Naive thymus-derived CD8-positive, alpha-beta T cell (primary cell): ENCODE measurements at regions not wholly inside any gene's neighbourhood (a gene's known extent, or its start where the extent isn't known, plus 50 kb on each side); places are given as distances from the start of the nearest gene placed in this dataset.

Experiments used
- ATAC-seq, 2 donors: fragments of 150-1000 bp; cut with Tn5 transposase in 1 of 2; sonication (Bioruptor Pico), chemical (Tn5 transposase) in 1 of 2; 1 replicate in 1 of 2; 2 replicates in 1 of 2; pipeline ENCODE4 v1.10.0; 2021; ENCODE audit warnings: mild to moderate bottlenecking in 2 of 2, moderate library complexity in 2 of 2
- POLR2A ChIA-PET: fragments of 350-600 bp; sonication (Branson Sonifier 250); formaldehyde crosslinking; loops from one replicate; lab custom pipeline; 2021; ENCODE audit warnings: antibody characterized with exemption; lab: Charles Lee
- DNase-seq, 10 donors: peaks; one replicate each; pipeline versions ENCODE4 v3.0.0 to v3.0.0-alpha.2; 2020 to 2022
- H3K27ac Mint-ChIP-seq, 10 donors: one replicate each; pipeline ENCODE4 v1.8.0; 2020 to 2022; ENCODE audit warnings: mild to moderate bottlenecking in 10 of 10, mixed read lengths in 10 of 10, moderate library complexity in 4 of 10, inconsistent platforms in 1 of 10
- H3K27me3 Mint-ChIP-seq, 5 donors: one replicate each; pipeline ENCODE4 v1.8.0; 2021 to 2022; ENCODE audit warnings: mixed read lengths in 5 of 5
- H3K36me3 Mint-ChIP-seq, 3 donors: one replicate each; pipeline ENCODE4 v1.8.0; 2020 to 2022; ENCODE audit warnings: mixed read lengths in 3 of 3, mild to moderate bottlenecking in 2 of 3, inconsistent platforms in 1 of 3
- H3K4me1 Mint-ChIP-seq, 4 donors: one replicate each; pipeline ENCODE4 v1.8.0; 2021 to 2022; ENCODE audit warnings: mixed read lengths in 4 of 4
- H3K4me3 Mint-ChIP-seq, 10 donors: one replicate each; pipeline ENCODE4 v1.8.0; 2020 to 2022; ENCODE audit warnings: mild to moderate bottlenecking in 10 of 10, mixed read lengths in 10 of 10, moderate library complexity in 6 of 10, inconsistent platforms in 1 of 10
- H3K9me3 Mint-ChIP-seq, 9 donors: one replicate each; pipeline ENCODE4 v1.8.0; 2020 to 2022; ENCODE audit warnings: mixed read lengths in 9 of 9, mild to moderate bottlenecking in 3 of 9, inconsistent platforms in 1 of 9, moderate library complexity in 1 of 9

- Mint-ChIP-seq H3K4me3 (no peak overlapping the region), H3K4me1 (no peaks in the 10 kb centered on the region), H3K9me3 (peaks cover 0 to 35% (median 9%) of the 10 kb centered on the region in 9 donors), H3K27me3 (no peaks in the 10 kb centered on the region), H3K36me3 (peaks cover 0 to 8% (median 0%) of the 10 kb centered on the region in 3 donors), H3K27ac (no peak overlapping the region)
- POLR2A ChIA-PET, result no interaction called here
- no peak for DNase-seq
- ATAC-seq, result no peak
Measured at GRCh38 chr14:25953532-25954139, 644.2 kb downstream of the NOVA1 start.

DNA sequence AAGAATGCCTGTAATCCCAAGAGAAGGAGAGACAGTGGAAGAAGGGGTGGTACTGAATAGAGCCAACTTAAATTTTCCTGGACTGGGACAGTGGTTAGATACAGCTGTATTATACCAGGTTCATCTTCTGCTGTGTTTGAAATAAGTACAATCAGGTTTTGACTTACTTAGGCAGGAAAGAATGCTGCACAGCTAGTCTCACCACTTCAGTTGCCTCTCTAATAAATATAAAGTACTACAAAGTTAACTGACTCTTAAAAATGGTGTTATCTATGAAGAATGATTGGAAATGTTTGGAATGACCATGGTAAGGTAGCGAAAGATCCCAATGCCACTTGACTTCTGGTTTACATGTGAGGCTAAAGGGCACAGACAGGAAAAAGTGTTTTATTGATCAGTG is 652.1 kb downstream of the NOVA1 start:
- no peaks in the 10 kb centered on the region for H3K4me1 Mint-ChIP-seq
- H3K27ac Mint-ChIP-seq, result no peak overlapping the region
- DNase-seq (no peak), ATAC-seq (no peak)
- H3K36me3 Mint-ChIP-seq, result peaks cover 0 to 4% (median 0%) of the 10 kb centered on the region in 3 donors
- H3K9me3 Mint-ChIP-seq, result peaks cover 2 to 14% (median 8%) of the 10 kb centered on the region in 9 donors
- H3K27me3 Mint-ChIP-seq, result no peaks in the 10 kb centered on the region
- POLR2A ChIA-PET, result no interaction called here
- H3K4me3 Mint-ChIP-seq, result no peak overlapping the region

GRCh38 chr14:25944020-25944419 is 653.8 kb downstream of the NOVA1 start:
- Mint-ChIP-seq H3K9me3 (peaks cover 0 to 13% (median 6%) of the 10 kb centered on the region in 9 donors), H3K4me3 (no peak overlapping the region), H3K4me1 (no peaks in the 10 kb centered on the region), H3K27ac (no peak overlapping the region), H3K27me3 (no peaks in the 10 kb centered on the region), H3K36me3 (peaks cover 0 to under 1% (median 0%) of the 10 kb centered on the region in 3 donors)
- no peak for DNase-seq
- ATAC-seq, result no peak
- POLR2A ChIA-PET, result no interaction called here

DNA sequence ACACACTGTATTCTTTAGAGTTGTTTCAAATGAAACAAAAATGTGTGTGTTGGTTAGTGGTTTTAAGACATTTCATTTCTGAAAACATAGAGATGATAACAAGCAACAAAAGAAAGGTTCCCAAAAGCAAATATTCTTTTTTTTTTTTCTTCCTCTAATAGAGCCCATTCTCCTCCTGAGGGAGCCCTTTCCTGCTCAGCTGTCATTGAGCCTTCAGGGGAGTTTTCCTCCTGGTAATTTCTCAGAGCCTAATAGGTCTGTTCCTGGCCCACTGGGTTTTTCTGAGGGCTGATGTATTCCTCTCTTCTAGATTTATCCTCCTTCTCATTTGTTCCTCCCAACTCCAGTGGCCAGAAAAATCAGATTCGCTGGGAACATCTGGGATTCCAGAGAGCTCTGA is 654.5 kb downstream of the NOVA1 start:
- H3K4me3 Mint-ChIP-seq, result no peak overlapping the region
- H3K27me3 Mint-ChIP-seq, result no peaks in the 10 kb centered on the region
- H3K36me3 Mint-ChIP-seq, result no peaks in the 10 kb centered on the region
- H3K4me1 Mint-ChIP-seq, result no peaks in the 10 kb centered on the region
- ATAC-seq, result no peak
- POLR2A ChIA-PET, result no interaction called here
- H3K9me3 Mint-ChIP-seq, result peaks cover 0 to 13% (median 5%) of the 10 kb centered on the region in 9 donors
- DNase-seq, result no peak
- H3K27ac Mint-ChIP-seq, result no peak overlapping the region

DNA sequence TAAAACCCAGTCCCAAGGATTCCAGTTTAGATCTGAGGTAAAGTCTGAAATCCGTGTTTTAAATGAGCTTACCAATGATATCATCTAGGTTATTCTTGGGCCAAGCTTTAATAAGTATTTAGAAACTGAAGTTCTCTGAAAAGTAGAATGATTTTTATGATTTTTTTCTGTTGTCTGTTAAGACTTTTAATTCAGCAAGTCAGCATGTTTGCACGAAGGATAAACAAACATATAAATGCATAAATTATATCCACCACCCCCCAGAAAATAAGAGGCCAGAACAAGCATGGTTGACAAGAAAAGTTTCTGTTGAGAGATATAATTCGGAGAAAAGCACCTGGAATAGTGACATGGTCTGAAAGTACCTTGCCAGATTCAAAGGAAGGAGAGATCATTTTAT is 655.7 kb downstream of the NOVA1 start:
- Mint-ChIP-seq H3K27me3 (no peaks in the 10 kb centered on the region), H3K4me1 (no peaks in the 10 kb centered on the region), H3K9me3 (peaks cover 0 to 11% (median 5%) of the 10 kb centered on the region in 9 donors), H3K36me3 (no peaks in the 10 kb centered on the region), H3K4me3 (no peak overlapping the region), H3K27ac (no peak overlapping the region)
- POLR2A ChIA-PET, result no interaction called here
- DNase-seq (no peak), ATAC-seq (no peak)

- DNase-seq (no peak), ATAC-seq (no peak)
- H3K9me3 Mint-ChIP-seq, result peaks cover 0 to 9% (median 3%) of the 10 kb centered on the region in 9 donors
- no peaks in the 10 kb centered on the region for H3K27me3 Mint-ChIP-seq
- H3K4me3 Mint-ChIP-seq, result no peak overlapping the region
- H3K4me1 Mint-ChIP-seq, result no peaks in the 10 kb centered on the region
- H3K27ac Mint-ChIP-seq, result no peak overlapping the region
- H3K36me3 Mint-ChIP-seq, result no peaks in the 10 kb centered on the region
- POLR2A ChIA-PET, result no interaction called here
Measured at GRCh38 chr14:25933731-25934130, 664.1 kb downstream of the NOVA1 start.

GRCh38 chr14:25929881-25930615 is 667.8 kb downstream of the NOVA1 start:
- H3K9me3 Mint-ChIP-seq, result peaks cover 0 to 19% (median 6%) of the 10 kb centered on the region in 9 donors
- no peaks in the 10 kb centered on the region for H3K27me3 Mint-ChIP-seq
- no peak for DNase-seq
- H3K4me3 Mint-ChIP-seq, result no peak overlapping the region
- H3K4me1 Mint-ChIP-seq, result no peaks in the 10 kb centered on the region
- H3K36me3 Mint-ChIP-seq, result no peaks in the 10 kb centered on the region
- no peak overlapping the region for H3K27ac Mint-ChIP-seq
- POLR2A ChIA-PET, result no interaction called here
- ATAC-seq, result no peak

- H3K27ac Mint-ChIP-seq, result no peak overlapping the region
- no peaks in the 10 kb centered on the region for H3K27me3 Mint-ChIP-seq
- ATAC-seq (no peak), DNase-seq (no peak)
- H3K4me1 Mint-ChIP-seq, result no peaks in the 10 kb centered on the region
- peaks cover 4 to 20% (median 8%) of the 10 kb centered on the region in 9 donors for H3K9me3 Mint-ChIP-seq
- POLR2A ChIA-PET, result no interaction called here
- H3K36me3 Mint-ChIP-seq, result no peaks in the 10 kb centered on the region
- no peak overlapping the region for H3K4me3 Mint-ChIP-seq
Measured at GRCh38 chr14:25911831-25912230, 686.0 kb downstream of the NOVA1 start.

DNA sequence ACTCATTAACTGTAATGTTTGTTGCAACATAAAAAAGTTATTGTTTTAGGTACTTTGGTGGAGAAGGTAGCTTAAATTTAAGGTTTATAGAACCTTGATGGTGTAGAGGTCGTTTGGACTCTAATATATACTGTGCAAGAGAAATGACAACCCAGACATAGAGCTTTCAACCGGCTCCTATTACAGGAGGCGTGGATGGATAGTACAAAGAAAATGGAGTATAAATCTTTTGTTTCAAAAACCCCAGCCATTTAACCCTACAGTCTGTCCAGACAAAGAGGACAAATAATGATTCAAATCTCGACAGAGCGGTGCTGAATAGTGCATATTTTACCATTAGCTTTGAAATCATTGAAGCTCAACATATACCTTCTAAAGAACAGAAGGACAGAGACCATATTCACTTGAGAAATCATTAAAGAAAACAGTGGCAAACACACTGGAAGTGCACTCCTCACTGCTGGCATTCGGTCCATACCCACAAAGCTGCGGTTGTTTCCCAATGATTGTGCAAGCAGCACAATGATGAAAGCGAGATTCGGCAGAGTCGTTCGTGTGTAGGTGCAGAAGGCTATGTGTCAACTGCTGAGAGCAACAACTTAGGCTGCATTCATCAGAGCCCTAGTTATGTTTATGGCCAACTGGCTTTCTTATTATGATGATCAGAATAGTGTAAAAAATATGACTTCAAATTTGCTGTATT is 688.6 kb downstream of the NOVA1 start:
- POLR2A ChIA-PET, result no interaction called here

GRCh38 chr14:25908277-25909044 is 689.4 kb downstream of the NOVA1 start:
- H3K9me3 Mint-ChIP-seq, result peaks cover 5 to 28% (median 11%) of the 10 kb centered on the region in 9 donors
- H3K4me3 Mint-ChIP-seq, result no peak overlapping the region
- POLR2A ChIA-PET, result no interaction called here
- H3K27me3 Mint-ChIP-seq, result no peaks in the 10 kb centered on the region
- H3K4me1 Mint-ChIP-seq, result no peaks in the 10 kb centered on the region
- H3K36me3 Mint-ChIP-seq, result no peaks in the 10 kb centered on the region
- H3K27ac Mint-ChIP-seq, result no peak overlapping the region
- DNase-seq (no peak), ATAC-seq (no peak)

More for the DNA sequence above, 688.6 kb downstream of the NOVA1 start:
- Mint-ChIP-seq H3K27me3 (no peaks in the 10 kb centered on the region), H3K9me3 (peaks cover 3 to 30% (median 11%) of the 10 kb centered on the region in 9 donors), H3K36me3 (no peaks in the 10 kb centered on the region), H3K27ac (no peak overlapping the region), H3K4me3 (no peak overlapping the region), H3K4me1 (no peaks in the 10 kb centered on the region)
- DNase-seq, result no peak
- no peak for ATAC-seq

DNA sequence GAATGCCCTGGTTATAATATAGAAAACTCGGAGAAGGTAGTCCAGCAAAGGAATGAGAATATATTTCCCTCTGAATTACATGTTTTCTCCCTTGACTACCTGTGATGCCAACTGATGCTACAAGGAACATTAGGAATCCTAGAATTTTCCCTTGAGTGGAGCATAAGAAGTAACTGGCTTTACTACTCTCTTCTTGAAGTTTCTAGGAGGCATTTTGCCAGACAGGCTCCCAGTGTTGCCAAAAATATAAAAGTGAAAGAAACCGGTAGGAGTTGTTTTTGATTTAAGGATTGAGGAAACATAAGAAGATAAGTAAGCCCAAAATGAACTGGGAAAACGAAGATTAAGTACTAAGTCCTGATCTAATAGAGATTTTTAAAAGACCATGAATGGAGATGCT is 693.4 kb downstream of the NOVA1 start:
- POLR2A ChIA-PET, result no interaction called here
- no peaks in the 10 kb centered on the region for H3K27me3 Mint-ChIP-seq
- H3K9me3 Mint-ChIP-seq, result peaks cover 5 to 41% (median 16%) of the 10 kb centered on the region in 9 donors
- no peak overlapping the region for H3K4me3 Mint-ChIP-seq
- no peaks in the 10 kb centered on the region for H3K4me1 Mint-ChIP-seq
- no peak overlapping the region for H3K27ac Mint-ChIP-seq
- H3K36me3 Mint-ChIP-seq, result no peaks in the 10 kb centered on the region
- ATAC-seq, result no peak
- no peak for DNase-seq

DNA sequence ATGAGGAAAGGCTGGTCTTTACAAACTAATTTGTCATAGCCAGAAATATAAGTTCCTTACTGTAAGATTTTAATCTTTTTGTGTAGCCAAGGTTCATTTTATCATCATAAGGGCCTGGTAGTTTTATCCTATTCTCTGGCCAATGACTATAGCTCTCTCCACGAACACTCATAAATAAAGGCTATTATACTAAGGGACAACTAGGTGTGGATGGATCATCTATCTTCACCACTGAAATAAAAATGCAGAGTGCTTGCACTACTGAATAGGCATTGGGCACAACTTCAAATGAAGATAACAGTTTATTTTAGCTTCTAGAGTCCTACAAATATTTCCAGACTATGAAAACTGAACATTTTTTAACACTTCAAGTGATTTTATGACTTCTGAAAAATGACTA is 698.6 kb downstream of the NOVA1 start:
- Mint-ChIP-seq H3K4me1 (no peaks in the 10 kb centered on the region), H3K4me3 (no peak overlapping the region), H3K9me3 (peaks cover 0 to 34% (median 6%) of the 10 kb centered on the region in 9 donors), H3K27ac (no peak overlapping the region), H3K27me3 (no peaks in the 10 kb centered on the region), H3K36me3 (no peaks in the 10 kb centered on the region)
- DNase-seq (no peak), ATAC-seq (no peak)
- POLR2A ChIA-PET, result no interaction called here

- H3K27ac Mint-ChIP-seq, result no peak overlapping the region
- H3K9me3 Mint-ChIP-seq, result peaks cover 0 to 44% (median 11%) of the 10 kb centered on the region in 9 donors
- ATAC-seq, result no peak
- POLR2A ChIA-PET, result no interaction called here
- H3K36me3 Mint-ChIP-seq, result no peaks in the 10 kb centered on the region
- H3K27me3 Mint-ChIP-seq, result no peaks in the 10 kb centered on the region
- DNase-seq, result no peak
- no peak overlapping the region for H3K4me3 Mint-ChIP-seq
- H3K4me1 Mint-ChIP-seq, result no peaks in the 10 kb centered on the region
Measured at GRCh38 chr14:25896777-25897176, 701.1 kb downstream of the NOVA1 start.
